ENCODE measurements at regions not wholly inside any gene's neighbourhood (a gene's known extent, or its start where the extent isn't known, plus 50 kb on each side); places are given as distances from the start of the nearest gene placed in this dataset.

GRCh38 chr10:44261710-44262455 is 123.0 kb downstream of the CXCL12 start:
- TF ChIP-seq, protein P1, sequence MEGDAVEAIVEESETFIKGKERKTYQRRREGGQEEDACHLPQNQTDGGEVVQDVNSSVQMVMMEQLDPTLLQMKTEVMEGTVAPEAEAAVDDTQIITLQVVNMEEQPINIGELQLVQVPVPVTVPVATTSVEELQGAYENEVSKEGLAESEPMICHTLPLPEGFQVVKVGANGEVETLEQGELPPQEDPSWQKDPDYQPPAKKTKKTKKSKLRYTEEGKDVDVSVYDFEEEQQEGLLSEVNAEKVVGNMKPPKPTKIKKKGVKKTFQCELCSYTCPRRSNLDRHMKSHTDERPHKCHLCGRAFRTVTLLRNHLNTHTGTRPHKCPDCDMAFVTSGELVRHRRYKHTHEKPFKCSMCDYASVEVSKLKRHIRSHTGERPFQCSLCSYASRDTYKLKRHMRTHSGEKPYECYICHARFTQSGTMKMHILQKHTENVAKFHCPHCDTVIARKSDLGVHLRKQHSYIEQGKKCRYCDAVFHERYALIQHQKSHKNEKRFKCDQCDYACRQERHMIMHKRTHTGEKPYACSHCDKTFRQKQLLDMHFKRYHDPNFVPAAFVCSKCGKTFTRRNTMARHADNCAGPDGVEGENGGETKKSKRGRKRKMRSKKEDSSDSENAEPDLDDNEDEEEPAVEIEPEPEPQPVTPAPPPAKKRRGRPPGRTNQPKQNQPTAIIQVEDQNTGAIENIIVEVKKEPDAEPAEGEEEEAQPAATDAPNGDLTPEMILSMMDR (conservative IDR thresholded peaks at IDR 0.05), result no peak
- no peak for TF ChIP-seq ZFX (IDR thresholded peaks at IDR 0.05)
